ENCODE measurements at regions not wholly inside any gene's neighbourhood (a gene's known extent, or its start where the extent isn't known, plus 50 kb on each side); places are given as distances from the start of the nearest gene placed in this dataset.

DNA sequence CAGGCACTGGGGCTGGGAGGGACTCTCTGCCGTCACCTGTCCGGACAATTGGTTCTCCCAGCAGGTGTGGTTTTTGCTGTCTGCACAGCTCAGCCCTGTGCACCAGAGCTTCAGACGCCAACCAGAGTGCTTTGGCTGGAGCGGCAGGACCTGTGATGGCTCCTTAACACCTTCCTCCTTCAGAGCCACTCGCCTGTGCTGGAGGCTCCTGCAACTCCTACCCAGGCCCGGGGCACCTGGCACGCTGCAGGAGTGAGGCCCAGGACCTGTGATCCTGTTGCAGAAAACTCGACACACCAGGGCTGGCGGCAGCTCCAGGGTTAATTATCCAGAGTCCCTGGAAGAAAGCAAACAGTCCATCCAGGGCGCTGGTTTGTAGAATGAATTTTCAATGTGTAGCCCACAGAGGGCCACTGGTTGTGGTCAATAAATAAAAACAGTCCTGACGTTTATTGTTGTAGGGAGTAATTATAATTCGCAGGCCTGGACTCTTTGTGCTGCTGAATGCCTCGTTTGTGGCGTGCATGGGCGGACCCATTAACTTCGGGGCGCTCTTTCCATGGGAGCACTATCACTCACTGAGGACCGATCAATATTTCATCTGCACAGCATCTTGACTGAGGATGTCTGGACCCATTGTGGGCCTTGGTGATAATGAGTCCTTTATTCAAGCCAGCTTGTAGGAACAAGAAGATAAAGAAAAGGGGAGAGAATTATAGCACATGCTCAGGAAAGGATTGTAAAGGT is 339.7 kb upstream of the IRX4 start:
- DNase-seq (ENCODE audit: extremely low read depth, low read depth), result no peak

- DNase-seq (ENCODE audit: extremely low read depth, low read depth), result no peak
Observed at GRCh38 chr5:2221450-2221849, 338.7 kb upstream of the IRX4 start.

GRCh38 chr5:2220741-2221140 is 338.0 kb upstream of the IRX4 start:
- DNase-seq (ENCODE audit: extremely low read depth, low read depth), result no peak

- DNase-seq (ENCODE audit: extremely low read depth, low read depth), result no peak
Observed at GRCh38 chr5:2219149-2219776, 336.5 kb upstream of the IRX4 start.

GRCh38 chr5:2217219-2217618 is 334.5 kb upstream of the IRX4 start:
- DNase-seq (ENCODE audit: extremely low read depth, low read depth), result no peak

DNA sequence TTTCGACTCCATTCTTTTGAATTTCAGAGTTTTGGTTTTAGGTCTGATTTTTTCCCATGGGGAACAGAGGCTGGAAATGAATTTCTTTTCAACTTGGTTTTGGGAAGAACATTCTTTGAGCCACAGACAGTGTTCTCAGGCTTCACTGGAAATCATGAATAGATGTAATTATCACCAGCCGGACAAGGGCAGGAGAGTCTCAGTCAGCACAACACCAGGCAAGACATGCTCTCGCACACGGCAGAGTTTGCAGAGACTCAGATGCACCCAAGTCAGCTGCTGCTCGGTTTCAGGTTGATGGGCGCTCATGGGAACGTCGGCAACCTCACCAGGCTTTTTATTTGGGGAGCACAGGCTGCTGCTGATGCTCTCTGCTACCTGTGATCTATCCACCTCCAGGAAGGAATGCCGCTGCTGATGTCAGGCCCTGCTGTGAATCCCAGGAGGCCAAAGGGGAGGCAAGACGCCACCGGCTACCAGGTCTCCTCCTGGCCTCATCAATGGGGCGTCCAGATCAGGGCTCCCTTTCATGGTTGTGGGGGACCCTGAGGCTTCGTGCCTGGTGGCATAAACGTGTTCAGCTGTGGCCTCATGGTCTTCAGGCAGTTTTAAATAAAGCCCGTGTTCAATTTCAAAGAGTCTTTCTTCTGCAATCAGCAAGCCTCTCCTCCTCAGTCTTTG is 332.3 kb upstream of the IRX4 start:
- DNase-seq (ENCODE audit: extremely low read depth, low read depth), result no peak

- no peak for DNase-seq (ENCODE audit: extremely low read depth, low read depth)
Observed at GRCh38 chr5:2213121-2213730, 330.5 kb upstream of the IRX4 start.

- no peak for DNase-seq (ENCODE audit: extremely low read depth, low read depth)
Observed at GRCh38 chr5:2212481-2212880, 329.8 kb upstream of the IRX4 start.

GRCh38 chr5:2208239-2208544 is 325.5 kb upstream of the IRX4 start:
- no peak for DNase-seq (ENCODE audit: extremely low read depth, low read depth)

DNA sequence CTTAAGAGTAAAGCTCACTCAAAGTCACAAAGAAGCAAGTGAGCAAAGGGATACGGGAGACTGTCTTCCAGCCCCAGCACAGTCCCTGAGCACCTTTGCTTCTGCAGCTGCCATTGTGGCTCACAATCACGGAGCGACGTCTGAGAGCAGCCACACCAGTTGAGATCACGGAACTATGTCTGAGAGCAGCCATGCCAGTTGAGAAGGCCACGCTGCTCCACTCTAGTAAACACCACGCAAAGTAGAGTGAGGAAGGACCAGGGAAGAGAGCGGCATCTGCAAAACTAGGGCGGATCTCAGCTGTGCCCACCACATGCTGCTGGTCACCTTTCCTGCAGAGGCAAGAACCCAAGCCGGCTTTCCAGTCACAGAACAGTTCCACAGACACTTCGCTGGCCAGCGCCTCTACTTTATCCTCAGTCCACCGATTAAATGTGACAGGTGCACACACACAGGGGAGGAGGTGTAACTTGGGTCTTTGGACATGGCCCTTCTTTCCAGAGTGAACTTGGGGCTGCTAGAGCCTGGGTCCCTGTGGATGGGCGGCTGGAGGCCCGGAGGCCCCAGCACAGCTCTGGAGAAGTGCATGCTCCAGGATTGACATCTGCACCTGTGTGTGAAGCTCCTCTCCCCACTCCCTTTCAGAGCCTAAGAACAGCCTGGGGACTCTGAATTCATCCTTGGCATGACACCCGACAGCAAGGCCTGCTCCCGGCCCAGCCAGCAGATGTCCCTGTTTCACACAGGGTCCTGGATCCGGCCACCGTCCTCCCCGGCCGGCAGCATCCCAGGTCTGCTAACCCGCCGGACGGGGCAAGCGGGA is 324.9 kb upstream of the IRX4 start:
- DNase-seq (ENCODE audit: extremely low read depth, low read depth), result peak; percentile 38

DNA sequence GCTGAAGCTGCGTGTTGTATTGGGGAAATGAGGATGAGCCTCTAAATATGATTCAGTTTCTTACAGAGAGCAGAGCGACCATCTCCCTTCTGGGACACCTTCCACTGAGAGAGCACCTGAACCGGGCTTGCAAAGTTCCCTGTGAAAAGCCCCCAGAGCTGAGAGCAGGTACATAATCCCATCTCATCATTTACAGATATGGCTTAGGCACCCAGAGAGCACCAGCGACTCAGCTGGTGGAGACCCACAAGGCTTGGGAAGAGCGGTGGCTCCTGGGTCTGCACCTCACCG is 324.3 kb upstream of the IRX4 start:
- no peak for DNase-seq (ENCODE audit: extremely low read depth, low read depth)

GRCh38 chr5:2206293-2207108 is 323.8 kb upstream of the IRX4 start:
- no peak for DNase-seq (ENCODE audit: extremely low read depth, low read depth)

DNA sequence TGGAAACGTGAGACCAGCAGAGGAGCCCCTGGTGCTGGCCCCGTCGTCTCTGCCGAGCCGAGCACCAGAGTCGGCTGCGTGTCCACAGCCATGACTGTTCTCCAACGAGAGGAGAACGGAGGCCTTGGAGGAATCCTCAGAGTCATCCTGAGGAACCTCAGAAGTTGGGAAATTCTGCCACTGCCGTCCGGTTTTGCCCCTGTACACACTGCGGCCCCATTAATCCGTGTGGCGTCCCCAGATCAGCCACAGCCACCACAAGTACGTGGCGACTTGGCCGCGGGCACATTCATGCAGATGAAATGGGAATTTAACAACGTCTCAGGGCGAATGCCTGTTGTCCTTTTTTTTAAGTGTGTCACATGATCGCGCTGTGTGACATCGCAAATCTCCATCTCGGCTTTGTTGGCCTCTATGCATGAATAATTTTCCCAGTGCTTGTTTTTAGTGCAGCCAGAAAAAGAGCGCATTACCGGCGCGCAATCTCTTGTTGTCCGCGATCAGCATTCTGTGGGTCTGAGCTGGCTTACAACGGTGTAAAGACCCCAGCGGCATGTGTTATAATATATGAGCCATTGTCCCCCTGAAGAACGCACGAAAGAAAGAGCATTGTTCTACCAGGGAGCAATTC is 323.0 kb upstream of the IRX4 start:
- no peak for DNase-seq (ENCODE audit: extremely low read depth, low read depth)

GRCh38 chr5:2205185-2205585 is 322.5 kb upstream of the IRX4 start:
- DNase-seq (ENCODE audit: extremely low read depth, low read depth), result no peak

- no peak for DNase-seq (ENCODE audit: extremely low read depth, low read depth)
Observed at GRCh38 chr5:2204366-2205184, 321.9 kb upstream of the IRX4 start.

DNA sequence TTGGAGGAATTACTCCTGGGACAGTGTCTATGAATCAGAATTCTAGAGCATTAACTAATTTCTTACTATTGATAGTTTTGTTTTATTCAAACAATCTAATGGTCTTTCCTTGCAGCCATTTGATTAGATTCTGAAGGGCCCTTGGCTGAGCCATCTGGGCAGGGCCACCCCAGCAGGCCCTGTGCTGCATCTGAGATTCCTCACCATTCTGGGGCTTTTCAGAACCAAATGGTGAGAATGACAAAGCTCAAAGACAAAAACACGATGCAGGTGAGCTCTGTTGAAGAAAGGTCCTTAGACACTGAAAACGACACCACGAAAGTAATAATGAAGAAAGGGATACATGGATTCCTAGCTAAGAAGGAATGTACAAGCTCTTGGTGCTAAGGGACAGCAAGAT is 321.0 kb upstream of the IRX4 start:
- no peak for DNase-seq (ENCODE audit: extremely low read depth, low read depth)

DNA sequence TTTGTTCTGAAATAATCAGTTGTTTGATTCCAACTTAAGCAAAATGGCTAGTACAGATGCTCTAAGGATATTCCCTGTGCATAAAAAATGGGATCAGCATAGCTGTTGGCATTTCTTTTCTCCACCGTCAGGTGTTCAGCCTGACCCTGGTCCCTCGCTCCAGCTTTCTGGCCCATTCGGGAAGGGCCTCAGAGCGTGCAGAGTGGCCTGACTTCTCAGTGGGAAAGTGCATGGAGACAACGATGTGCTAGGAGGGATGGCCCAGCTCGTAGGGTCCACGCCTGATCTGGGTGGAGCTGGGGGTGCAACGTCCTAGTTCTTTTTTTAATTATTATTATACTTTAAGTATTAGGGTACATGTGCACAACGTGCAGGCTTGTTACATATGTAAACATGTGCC is 319.1 kb upstream of the IRX4 start:
- no peak for DNase-seq (ENCODE audit: extremely low read depth, low read depth)

DNA sequence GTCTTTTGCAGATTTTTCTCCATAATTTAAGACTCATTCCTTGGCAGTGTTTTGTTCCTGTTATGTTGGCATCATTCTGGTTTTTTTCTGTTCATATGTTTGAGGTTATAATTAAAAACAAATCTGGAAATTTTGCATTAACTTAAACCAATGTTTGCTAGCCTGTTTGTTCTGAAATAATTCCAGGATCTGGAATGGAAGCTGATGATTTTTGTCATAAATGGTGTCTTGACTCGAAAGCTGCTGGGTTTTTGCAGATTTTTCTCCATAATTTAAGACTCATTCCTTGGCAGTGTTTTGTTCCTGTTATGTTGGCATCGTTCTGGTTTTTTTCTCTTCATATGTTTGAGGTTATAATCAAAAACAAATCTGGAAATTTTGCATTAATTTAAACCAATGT is 318.7 kb upstream of the IRX4 start:
- DNase-seq (ENCODE audit: extremely low read depth, low read depth), result no peak

DNA sequence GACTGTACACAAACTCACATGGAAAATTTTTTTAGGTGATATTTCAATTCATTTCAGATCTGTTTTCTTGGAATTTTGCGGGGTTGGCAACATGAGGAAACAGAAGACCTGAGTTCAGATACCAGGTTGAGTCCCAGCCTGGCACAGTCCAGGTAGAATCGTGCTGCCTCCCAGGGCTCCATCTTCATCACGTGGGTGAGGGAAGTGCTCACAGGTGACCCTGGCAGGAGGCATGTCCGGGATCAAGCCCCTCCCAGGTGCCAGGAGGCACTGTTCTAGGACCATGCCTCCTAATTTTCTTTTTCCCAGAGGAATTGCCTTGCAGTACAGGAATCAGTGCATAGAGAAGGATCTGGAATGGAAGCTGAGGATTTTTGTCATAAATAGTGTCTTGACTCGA is 318.3 kb upstream of the IRX4 start:
- DNase-seq (ENCODE audit: extremely low read depth, low read depth), result no peak
